ENCODE measurements at regions not wholly inside any gene's neighbourhood (a gene's known extent, or its start where the extent isn't known, plus 50 kb on each side); places are given as distances from the start of the nearest gene placed in this dataset.

- DNase-seq (ENCODE audit: low spot score) = no peak
These were observed 98.1 kb upstream of the YPEL5 start for GRCh38 chr2:30048636-30049175.

- no peak for DNase-seq (ENCODE audit: low spot score)
These were observed 91.3 kb upstream of the YPEL5 start for GRCh38 chr2:30055548-30055947.

DNA sequence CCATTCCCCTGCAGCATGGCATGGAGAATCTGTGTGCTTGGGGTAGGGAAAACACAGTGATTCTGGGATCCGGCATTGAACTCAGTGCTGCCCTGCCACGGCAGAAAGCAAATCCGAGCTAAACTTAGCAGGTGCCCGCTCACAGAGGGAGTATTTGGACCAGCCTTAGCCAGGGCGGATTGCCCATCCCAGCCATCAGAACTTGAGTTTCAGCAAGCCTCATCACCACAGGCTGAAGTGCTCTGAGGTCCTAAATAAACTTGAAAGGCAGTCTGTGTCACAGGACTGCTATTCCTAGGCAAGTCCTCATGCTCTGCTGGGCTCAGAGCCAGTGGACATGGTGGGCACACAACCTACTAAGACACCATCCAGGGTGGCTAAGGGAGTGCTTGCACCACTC is 86.2 kb upstream of the YPEL5 start:
- no peak for DNase-seq (ENCODE audit: low spot score)

DNA sequence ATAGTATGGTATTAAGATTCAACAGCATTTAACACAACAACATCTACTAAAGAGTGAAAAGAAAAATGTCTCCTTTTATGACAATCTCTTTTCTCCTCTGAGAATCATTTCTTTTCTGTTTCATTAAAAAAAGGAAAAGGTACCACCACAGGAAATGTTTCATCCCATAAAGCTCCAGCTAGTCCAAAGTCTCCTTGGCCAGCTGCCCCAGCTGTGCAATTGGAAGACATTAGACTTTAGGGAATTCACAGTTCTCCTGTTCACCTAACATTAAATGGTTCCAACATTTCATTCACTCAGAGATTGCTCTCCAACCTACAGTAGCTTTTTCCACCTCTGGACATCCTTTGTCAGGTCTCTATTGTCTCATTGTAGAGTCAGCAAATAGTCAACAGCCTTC is 78.7 kb upstream of the YPEL5 start:
- no peak for DNase-seq (ENCODE audit: low spot score)

DNA sequence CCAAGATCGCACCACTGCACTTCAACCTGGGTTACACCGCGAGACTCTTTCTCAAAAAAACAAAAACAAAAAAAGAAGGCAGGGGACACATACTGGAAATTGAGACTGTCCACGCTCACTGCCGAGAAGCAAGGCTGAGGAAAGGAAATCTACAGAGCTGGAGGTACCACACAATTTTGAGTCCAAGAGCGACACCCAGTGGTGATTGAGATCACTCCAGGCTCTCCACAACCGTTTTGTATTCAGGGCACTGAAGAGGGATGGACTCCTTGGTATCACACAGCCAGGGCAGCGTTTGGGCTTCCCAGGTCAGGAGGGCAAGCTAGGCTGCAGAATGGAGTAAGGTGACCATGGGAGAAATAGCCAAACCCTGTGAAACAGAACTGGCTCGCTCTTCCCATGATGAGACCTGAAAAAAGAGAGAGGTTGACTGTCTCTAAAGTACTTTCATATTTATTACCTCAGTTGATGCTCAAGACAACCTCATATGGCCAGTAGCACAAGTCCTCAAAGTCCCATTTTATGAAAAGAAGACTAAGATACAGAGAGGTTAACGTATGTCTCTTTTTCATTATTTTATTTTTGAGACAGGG is 74.5 kb upstream of the YPEL5 start:
- DNase-seq (ENCODE audit: low spot score) = peak; percentile 84

GRCh38 chr2:30073523-30073922 is 73.3 kb upstream of the YPEL5 start:
- no peak for DNase-seq (ENCODE audit: low spot score)

GRCh38 chr2:30074023-30074422 is 72.8 kb upstream of the YPEL5 start:
- no peak for DNase-seq (ENCODE audit: low spot score)

DNA sequence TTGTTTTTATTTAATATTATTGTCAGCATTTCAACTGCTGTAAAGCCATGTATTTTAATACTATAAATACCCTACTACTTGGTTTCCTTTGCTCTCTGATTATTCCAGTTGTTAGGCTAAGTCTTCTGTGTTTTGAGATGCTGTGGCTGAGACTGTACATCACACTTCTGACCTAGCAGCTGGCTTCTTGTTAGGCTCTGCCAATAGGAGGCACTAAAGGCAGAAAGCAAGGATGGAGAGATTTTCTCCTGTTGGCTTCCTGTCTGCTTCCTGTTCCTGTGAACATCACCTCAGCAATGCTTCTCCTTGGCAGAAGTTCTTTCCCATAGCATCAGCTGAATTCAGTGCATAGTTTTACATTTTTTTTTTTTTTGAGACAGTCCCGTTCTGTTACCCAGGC is 68.3 kb upstream of the YPEL5 start:
- DNase-seq (ENCODE audit: low spot score) = no peak

DNA sequence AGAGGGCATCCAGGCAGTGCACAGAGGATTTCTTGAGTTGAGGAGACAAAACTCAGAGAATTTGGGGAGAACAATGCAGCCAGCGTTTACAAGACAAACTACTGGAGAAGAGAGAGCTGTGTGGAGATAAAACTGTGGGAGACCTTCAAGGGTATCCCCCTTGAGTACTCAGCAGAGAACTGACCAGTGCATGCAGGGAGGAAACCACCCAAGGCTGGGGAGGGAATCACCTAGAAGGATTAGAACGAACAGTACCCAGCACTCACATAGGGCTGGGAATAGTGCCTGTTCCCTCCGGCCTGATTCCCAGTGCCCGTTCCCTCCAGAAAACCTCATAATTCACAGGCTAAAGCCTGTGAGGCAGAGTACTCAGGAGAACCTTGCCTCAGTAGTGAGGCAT is 61.9 kb upstream of the YPEL5 start:
- no peak for DNase-seq (ENCODE audit: low spot score)

GRCh38 chr2:30089171-30089570 is 57.6 kb upstream of the YPEL5 start:
- DNase-seq (ENCODE audit: low spot score) = no peak

DNA sequence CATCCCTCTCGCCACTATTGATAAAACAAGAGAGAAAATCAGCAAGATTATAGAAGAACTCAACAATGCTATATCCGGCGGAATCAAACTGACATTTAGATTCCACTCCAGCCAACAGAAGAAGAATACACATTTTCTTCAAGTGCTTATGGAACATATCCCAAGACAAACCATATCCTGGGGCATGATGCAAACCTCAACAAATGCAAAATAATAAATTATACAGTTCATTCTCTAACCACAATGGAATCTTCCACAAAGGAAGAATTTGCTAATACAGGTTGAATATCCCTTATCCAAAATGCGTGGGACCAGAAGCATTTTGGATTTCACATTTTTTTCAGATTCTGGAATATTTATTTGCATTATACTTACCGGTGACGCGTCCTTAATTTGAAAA is 51.4 kb upstream of the YPEL5 start:
- no peak for DNase-seq (ENCODE audit: low spot score)

GRCh38 chr2:30096451-30096850 is 50.4 kb upstream of the YPEL5 start:
- DNase-seq (ENCODE audit: low spot score) = no peak
